ENCODE measurements at regions not wholly inside any gene's neighbourhood (a gene's known extent, or its start where the extent isn't known, plus 50 kb on each side); places are given as distances from the start of the nearest gene placed in this dataset.

- Histone ChIP-seq H3K9ac (replicated peaks; ENCODE audit: extremely low read depth, insufficient read depth, low read length) (no peak overlapping the region), H3K79me2 (ENCODE audit: control insufficient read depth, insufficient read depth, low read length) (no peaks in the 10 kb centered on the region), H3K27me3 (ENCODE audit: control insufficient read depth in 2 of 2, insufficient read depth in 2 of 2, low read length in 2 of 2) (no peaks in the 10 kb centered on the region), H3K36me3 (ENCODE audit: control insufficient read depth in 2 of 2, extremely low read depth in 1 of 2, insufficient read depth in 2 of 2, low read length in 2 of 2) (no peaks in the 10 kb centered on the region), H3K9me3 (replicated peaks; ENCODE audit: control insufficient read depth, insufficient read depth, low read length) (peaks cover 5% of the 10 kb centered on the region), H3K27ac (ENCODE audit: insufficient read depth, low read depth, low read length) (no peak overlapping the region), H3K9me1 (replicated peaks; ENCODE audit: control insufficient read depth, extremely low read depth, insufficient read depth, low read length) (no peaks in the 10 kb centered on the region), H3K4me3 (replicated peaks in 1 of 3; ENCODE audit: insufficient read depth in 1 of 3, low read depth in 1 of 3, low read length in 3 of 3) (no peak overlapping the region), H3K4me1 (ENCODE audit: control insufficient read depth, extremely low read depth, insufficient read depth, low read length) (no peaks in the 10 kb centered on the region), H3K4me2 (ENCODE audit: insufficient read depth, low read length) (no peak overlapping the region), H4K20me1 (replicated peaks; ENCODE audit: control insufficient read depth, extremely low read depth, insufficient read depth, low read length) (no peaks in the 10 kb centered on the region), H2AFZ (ENCODE audit: low read depth, low read length) (no peak overlapping the region)
- no TSS peak for BruUV-seq (replicated peaks)
- TF ChIP-seq POLR2A (IDR thresholded peaks at IDR 0.05; ENCODE audit: low read depth, low read length), result no peak
- dilution Hi-C loops (cut with MboI; ENCODE audit: extremely low pct_ligation_motif_present, low sequenced_read_pairs) (no loop called here), intact Hi-C loops (cut with micrococcal nuclease) (no loop called here)
- FAIRE-seq, result no peak
- CTCF ChIA-PET, result no interaction called here
- POLR2A ChIA-PET, result no interaction called here
- no peak for DNase-seq (ENCODE audit: low read depth, low spot score)
These were observed 631.5 kb upstream of the RBFOX1 start for GRCh38 chr16:6701096-6701495.

DNA sequence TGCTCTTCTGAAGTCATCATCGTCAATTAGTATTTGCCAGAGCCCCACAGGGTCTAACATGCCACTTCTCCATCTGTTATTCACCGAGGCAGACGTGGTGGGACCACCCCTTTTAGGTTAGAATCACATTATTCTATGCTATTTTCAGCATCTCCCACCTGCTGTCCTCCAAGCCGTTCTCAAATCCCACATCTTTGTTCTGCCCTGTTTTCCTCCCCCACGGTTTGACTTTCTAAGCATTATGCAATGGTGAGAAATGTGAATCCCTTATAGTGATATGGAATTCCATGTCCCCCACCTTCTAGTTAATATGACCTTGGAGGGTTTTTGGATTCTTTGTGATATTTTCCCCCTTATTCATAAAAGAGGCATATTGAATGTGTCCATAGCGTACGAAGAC, 634.1 kb upstream of the RBFOX1 start:
- Histone ChIP-seq H3K36me3 (ENCODE audit: control insufficient read depth in 2 of 2, extremely low read depth in 1 of 2, insufficient read depth in 2 of 2, low read length in 2 of 2) (no peaks in the 10 kb centered on the region), H3K27me3 (ENCODE audit: control insufficient read depth in 2 of 2, insufficient read depth in 2 of 2, low read length in 2 of 2) (no peaks in the 10 kb centered on the region), H3K27ac (ENCODE audit: insufficient read depth, low read depth, low read length) (no peak overlapping the region), H3K79me2 (ENCODE audit: control insufficient read depth, insufficient read depth, low read length) (no peaks in the 10 kb centered on the region), H3K4me3 (replicated peaks in 1 of 3; ENCODE audit: insufficient read depth in 1 of 3, low read depth in 1 of 3, low read length in 3 of 3) (no peak overlapping the region), H3K4me1 (ENCODE audit: control insufficient read depth, extremely low read depth, insufficient read depth, low read length) (no peaks in the 10 kb centered on the region), H2AFZ (ENCODE audit: low read depth, low read length) (no peak overlapping the region), H3K9me3 (replicated peaks; ENCODE audit: control insufficient read depth, insufficient read depth, low read length) (peaks cover 5% of the 10 kb centered on the region), H3K9me1 (replicated peaks; ENCODE audit: control insufficient read depth, extremely low read depth, insufficient read depth, low read length) (no peaks in the 10 kb centered on the region), H3K4me2 (ENCODE audit: insufficient read depth, low read length) (no peak overlapping the region), H3K9ac (replicated peaks; ENCODE audit: extremely low read depth, insufficient read depth, low read length) (no peak overlapping the region), H4K20me1 (replicated peaks; ENCODE audit: control insufficient read depth, extremely low read depth, insufficient read depth, low read length) (no peaks in the 10 kb centered on the region)
- no peak for TF ChIP-seq POLR2A (IDR thresholded peaks at IDR 0.05; ENCODE audit: low read depth, low read length)
- TF ChIP-seq, protein P1, sequence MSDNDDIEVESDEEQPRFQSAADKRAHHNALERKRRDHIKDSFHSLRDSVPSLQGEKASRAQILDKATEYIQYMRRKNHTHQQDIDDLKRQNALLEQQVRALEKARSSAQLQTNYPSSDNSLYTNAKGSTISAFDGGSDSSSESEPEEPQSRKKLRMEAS (IDR thresholded peaks at IDR 0.05; ENCODE audit: insufficient read depth, insufficient read length), result no peak
- TF ChIP-seq CTCF (IDR thresholded peaks at IDR 0.05; ENCODE audit: extremely low read depth in 1 of 2, insufficient read depth in 1 of 2, low read depth in 1 of 2, low read length in 2 of 2), result no peak
- TF ChIP-seq POLR2AphosphoS5 (IDR thresholded peaks at IDR 0.05; ENCODE audit: insufficient read depth, low read depth, low read length), result no peak
- TF ChIP-seq FOS (IDR thresholded peaks at IDR 0.05; ENCODE audit: borderline replicate concordance, insufficient read depth, low read length), result no peak
- TF ChIP-seq JUN (IDR thresholded peaks at IDR 0.05; ENCODE audit: borderline replicate concordance, insufficient read depth, insufficient read length, low read depth), result no peak
- TF ChIP-seq GATA2 (IDR thresholded peaks at IDR 0.05; ENCODE audit: insufficient read depth, insufficient read length, low read depth, low read length), result no peak
- TF ChIP-seq MYC (IDR thresholded peaks at IDR 0.05; ENCODE audit: low read depth, low read length), result no peak
- no peak for TF ChIP-seq EZH2 (IDR thresholded peaks at IDR 0.05; ENCODE audit: borderline replicate concordance, low read depth, low read length, severe bottlenecking)
- intact Hi-C loops (cut with micrococcal nuclease), result no loop called here
- BruUV-seq (replicated peaks), result no TSS peak
- no peak for DNase-seq (ENCODE audit: low read depth, low spot score)
- dilution Hi-C loops (cut with MboI; ENCODE audit: extremely low pct_ligation_motif_present, low sequenced_read_pairs), result no loop called here
- ChIA-PET CTCF (no interaction called here), POLR2A (no interaction called here)
- FAIRE-seq, result no peak
